GM18499 (cell line): ENCODE measurements at regions not wholly inside any gene's neighbourhood (a gene's known extent, or its start where the extent isn't known, plus 50 kb on each side); places are given as distances from the start of the nearest gene placed in this dataset.

Experiments used
- ATAC-seq: cut with Tn5 transposase; IDR thresholded peaks from one replicate; pipeline ENCODE4 v1.9.1; 2021; ENCODE audit warnings: moderate number of reproducible peaks; ENCODE audit not compliant: insufficient read depth, unreplicated experiment

DNA sequence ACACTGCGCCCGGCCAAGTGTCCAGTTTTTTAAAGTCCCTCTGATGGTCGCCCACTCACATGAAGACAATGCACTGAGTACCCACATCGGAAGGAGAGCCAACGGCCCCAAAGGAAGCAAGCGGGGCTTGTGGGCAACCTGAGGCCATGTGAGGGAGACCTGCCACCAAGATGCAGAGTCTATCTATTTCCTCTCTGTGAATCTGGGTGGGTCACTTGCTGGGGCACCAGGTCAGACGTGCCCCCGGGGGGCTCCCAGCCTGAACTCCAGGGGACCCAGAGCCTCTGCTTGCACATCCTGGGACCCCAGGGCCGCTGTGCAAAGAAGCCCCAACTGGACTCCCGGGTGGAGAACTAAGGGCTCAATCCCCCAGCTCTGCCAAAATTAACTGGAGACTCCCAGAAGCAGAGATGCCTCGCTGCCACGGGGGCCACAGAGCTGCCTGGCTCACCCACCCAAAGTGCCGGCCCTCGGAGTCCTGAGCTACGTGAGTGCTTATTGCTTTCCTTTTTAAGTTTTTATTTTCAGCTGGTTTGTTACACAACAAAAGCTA is 106.4 kb downstream of the BRD1 start:
- no peak for ATAC-seq

- ATAC-seq, result no peak
Measured at GRCh38 chr22:49720279-49720959, 107.3 kb downstream of the BRD1 start.

DNA sequence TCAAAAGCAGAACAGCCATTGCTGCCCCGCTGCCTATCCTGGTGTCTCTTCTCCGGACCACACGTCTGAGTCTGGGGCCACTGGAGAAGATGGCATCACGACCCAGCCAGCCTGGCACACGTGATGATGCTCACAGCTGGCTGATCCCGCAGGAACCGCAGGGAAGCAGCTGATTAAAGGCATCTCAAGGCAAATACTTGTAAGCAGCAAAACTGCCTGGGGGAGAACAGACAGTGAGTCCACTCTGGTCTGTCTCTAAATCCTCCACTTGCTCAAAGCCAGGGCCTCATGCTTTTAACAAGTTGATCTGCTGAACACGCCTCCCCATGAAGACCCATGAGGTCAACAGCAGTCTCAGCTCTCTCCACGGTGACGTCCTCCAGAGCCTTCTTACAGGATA is 108.6 kb downstream of the BRD1 start:
- no peak for ATAC-seq

GRCh38 chr22:49718396-49718795 is 109.3 kb downstream of the BRD1 start:
- no peak for ATAC-seq

DNA sequence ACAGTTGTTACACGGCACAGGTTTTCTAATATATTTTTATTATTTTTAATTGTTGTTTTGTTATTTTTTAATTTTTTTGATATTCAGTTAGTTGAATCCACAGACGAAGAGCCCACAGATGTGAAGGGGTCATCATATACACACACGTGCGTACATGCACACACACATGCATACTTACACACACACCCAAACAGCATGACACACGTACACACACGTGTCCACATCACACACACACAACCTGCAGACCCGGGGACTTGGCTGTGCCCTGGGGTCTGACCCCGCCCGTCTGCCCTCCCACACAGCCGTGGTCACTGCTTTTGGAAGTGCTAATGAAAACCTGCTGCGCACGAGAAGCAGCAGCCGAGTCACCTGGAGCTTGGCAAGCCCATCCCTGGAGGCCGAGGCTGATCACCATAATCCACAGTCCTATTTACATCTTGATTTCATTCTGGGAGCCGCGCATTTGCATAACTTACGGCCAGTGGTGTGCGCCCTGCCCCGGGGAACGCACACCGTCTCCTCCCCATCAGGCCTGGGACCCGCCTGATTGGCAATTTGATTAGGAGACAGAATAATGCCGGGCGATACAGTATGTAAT is 110.3 kb downstream of the BRD1 start:
- ATAC-seq, result no peak

GRCh38 chr22:49716441-49716840 is 111.2 kb downstream of the BRD1 start:
- no peak for ATAC-seq

DNA sequence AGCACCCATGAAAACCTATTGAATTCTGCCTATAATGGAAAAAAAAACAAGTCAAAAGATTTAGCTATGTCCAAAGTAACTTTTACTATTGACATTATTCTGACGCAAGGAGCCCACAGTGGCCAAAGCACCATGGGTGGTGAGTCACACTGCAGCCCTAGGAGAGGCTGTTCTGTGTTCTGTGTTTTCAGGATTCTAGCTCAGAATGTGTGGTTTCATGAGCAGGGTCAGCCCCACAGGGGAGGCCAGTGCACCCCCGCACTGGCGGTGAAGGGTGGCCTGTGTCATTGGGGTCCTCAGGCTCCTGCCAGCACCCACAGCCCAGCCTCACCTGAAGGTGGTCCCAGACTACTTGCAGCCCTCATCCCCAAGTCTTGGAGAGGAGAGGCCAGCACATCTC is 112.2 kb downstream of the BRD1 start:
- ATAC-seq, result no peak

GRCh38 chr22:49713003-49713402 is 114.7 kb downstream of the BRD1 start:
- no peak for ATAC-seq

DNA sequence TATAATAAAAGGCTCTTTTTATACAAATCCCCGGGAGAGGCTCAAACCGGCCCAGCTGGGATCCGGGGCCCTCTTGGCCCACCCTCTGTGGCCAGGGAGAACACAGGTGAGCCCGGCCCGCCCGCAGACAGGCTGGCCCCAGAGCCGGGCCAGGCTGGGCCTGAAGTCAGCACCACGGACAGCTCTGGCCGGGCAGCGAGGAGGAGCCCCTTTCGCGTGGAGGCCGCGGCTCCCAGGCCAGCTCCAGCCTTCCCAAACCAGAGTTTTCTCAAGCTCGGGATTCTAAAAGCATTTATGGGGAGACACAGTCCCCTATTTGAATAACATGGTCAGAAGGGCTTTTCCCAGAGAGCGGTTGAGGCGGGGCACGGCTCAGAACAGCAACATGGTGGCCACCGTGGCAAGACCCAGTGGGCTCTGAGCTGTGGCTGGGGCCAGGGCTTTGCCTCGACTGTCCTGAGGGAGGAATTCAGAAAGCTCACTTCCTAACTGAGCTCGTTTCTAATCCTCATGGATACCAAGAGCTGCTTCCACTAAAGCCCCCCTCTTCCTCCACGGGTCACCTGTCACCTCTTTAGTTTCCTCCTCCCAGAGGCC is 115.4 kb downstream of the BRD1 start:
- no peak for ATAC-seq

DNA sequence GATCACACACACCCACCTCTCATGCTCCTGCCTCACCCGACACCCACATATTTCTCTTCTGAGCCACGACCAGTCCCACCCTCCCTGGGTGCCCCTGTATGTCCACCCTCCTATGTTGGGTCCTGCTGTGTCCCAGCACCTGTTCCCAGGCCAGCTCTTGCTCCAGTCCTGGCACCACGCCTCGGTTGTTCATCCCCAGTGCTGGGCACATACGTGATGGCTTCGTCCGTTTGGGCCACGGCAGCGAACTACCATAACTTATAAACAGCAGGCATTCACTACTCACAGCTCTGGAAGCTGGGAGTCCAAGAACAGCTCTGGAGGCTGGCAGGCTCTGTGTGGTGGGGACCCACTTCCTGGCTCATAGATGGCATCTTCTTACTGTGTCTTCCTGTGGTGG is 116.9 kb downstream of the BRD1 start:
- ATAC-seq, result no peak

DNA sequence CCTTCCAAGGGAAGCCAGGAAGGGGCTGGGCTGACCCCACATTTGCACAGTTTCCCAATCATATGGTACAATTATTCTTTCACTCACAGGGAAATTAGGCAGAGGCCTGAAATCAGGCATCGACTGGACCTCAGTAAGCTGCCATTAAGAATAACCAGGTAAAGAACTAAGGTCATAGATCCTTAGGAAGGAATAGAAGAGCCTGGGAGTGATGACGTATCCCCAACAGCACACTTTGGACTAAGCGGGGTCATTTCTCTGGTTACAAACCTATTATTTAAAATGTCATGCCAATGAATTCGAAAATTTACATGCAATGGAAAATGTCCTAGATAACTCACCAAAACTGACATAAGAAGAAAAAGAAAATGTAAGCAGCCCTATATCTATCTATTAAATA is 118.2 kb downstream of the BRD1 start:
- no peak for ATAC-seq

- no peak for ATAC-seq
Measured at GRCh38 chr22:49705972-49706352, 121.7 kb downstream of the BRD1 start.

DNA sequence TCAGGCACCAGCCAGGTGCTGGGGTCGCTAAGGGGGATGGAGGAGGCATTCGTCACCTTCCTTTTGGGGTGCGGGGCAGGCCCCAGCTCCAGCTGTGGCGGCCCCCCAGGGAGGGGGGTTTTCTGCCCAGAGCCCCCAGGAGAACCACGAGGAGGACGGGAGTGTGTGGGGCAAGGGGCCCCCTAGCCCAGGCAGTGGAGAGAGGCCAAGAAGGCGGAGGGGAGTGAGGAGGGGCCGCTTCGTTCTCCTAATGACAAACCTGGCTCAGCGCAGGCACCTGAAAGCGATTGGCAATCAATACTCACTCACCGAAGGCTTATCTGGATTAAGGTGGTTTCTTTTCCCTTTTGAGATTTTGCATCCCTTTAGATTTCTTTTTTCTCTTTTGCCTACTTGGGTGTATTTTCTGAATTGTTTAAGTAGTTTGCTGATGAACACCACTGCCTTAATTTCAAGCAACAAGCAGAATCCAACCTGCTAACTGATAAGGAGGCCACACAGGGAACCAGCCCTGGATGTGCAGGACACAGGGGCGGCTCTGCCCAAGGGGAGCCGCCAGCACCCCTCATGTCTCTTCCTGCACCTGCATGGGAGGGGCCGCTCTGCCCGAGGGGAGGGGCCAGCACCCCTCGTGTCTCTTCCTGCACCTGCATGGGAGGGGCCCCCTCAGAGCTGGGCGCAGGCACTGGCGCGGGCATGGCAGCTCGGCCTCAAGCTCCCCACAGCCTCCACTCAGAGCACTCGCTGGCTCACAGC is 122.3 kb downstream of the BRD1 start:
- ATAC-seq, result no peak

DNA sequence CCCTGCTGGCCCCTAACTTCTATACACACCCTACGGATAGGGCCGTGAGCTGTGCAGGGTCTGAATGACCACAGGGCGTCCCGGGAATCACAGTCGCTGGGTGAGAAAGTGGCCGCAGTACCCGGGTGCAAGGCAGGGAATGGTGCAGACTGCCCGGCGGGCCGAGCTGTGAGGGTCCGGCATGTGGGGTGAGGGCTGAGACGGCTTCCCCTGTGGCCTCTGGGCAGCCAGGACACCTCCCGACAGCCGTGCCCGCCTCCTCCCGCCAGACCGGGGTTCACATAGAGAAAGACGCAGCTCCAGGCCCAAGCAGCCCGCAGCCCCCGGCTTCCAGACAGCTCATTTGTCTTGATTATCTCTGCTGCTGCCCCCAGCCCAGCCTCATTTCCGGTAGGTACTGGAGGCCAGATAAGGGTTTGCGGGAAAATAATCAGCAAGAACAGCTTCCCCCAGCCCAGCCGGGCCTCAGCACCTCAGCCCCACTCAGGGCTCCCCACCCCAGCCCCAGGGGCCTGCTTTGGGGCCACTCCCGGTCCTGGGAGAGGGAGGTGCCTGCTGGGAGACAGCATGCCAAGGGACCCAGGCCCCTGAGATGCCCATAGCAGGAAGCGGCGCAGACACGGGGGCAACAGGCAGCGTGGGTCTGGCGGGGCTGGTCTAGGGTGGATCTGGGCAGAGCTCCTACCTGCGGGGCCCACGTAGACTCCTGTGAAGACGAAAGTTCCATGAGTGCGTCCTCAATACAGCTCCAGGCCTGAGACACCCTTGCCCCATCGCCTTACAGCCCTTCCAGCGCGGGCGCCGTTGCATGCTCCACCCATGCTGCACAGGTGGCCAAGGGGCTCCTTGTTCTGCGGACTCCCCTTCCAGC is 123.1 kb downstream of the BRD1 start:
- no peak for ATAC-seq

DNA sequence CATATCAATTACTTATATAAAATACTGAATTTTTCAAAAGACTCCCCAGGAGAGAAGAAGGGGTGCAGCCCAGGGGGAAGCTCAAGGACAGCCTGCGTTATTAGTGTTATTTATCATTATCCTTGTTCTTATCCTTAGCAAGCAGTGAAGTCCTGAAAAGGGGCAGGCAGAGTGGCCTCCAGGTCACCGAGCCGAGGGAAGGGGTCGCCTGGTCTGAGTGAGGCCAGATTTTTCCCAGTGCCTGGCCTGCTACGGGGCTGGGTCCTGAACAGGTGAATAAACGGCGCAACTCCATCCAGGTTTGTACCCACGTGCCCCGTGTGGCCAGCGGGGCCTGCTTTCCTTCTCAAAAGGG is 123.7 kb downstream of the BRD1 start:
- no peak for ATAC-seq

- ATAC-seq, result no peak
Measured at GRCh38 chr22:49703505-49703904, 124.2 kb downstream of the BRD1 start.

GRCh38 chr22:49702068-49702397 is 125.6 kb downstream of the BRD1 start:
- no peak for ATAC-seq

GRCh38 chr22:49701380-49702067 is 126.1 kb downstream of the BRD1 start:
- ATAC-seq, result no peak

DNA sequence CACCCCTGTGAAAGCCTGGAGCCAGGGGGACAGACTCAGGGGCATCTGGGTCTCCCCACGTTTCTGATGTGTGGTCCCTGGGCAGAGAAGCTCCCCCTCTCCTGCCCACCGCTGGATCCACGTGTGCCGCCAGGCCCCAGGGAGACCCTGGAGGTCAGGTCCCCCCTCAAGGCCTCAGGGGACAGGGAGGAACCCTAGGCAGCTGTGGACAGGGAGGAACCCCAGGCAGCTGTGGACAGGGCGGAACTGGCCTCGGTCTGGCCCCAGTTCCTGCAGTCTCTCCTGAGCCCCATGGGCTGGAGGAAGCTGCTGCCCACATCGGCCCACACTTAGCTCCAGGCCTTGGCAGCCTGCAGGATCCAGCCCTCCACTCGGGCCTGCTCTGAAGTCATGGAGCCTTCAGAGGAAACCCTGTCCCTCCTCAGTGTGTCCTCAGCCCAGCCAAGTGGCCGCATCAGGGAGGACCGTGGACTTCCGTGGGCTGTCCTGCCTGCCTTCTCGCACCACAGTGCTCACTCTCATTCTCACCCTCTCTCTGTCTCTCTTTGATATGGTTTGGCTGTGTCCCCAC is 127.7 kb downstream of the BRD1 start:
- no peak for ATAC-seq
